HG03354 (cell line): ENCODE measurements at regions not wholly inside any gene's neighbourhood (a gene's known extent, or its start where the extent isn't known, plus 50 kb on each side); places are given as distances from the start of the nearest gene placed in this dataset.

Experiments
- ATAC-seq: cut with Tn5 transposase; IDR thresholded peaks from one replicate; pipeline ENCODE4 v1.9.1; 2021; ENCODE audit warnings: mild to moderate bottlenecking; ENCODE audit not compliant: unreplicated experiment, poor library complexity, severe bottlenecking

- ATAC-seq = no peak
Measured at GRCh38 chr5:33304601-33305000, 136.2 kb upstream of the TARS1 start.

GRCh38 chr5:33305572-33305971 is 135.2 kb upstream of the TARS1 start:
- no peak for ATAC-seq

- ATAC-seq = no peak
Measured at GRCh38 chr5:33306758-33307157, 134.0 kb upstream of the TARS1 start.

DNA sequence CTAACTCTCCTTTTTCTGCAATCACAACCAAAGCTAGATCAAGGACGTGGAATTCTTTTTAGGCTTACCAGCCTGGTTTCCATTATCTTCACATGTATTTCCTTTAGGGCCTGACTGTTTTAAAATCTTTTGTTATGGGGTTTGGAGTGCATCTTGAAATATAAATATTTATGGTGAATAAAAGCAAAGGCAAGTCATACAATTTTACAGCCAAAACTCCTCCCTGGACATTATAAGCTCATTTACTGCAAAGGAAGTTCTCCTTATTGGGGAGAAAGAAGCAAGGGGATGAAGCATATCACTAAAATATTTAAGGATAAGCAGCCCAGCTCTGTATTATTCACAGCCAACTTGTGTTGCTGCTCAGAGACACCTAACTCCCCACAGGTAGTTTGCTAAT is 132.2 kb upstream of the TARS1 start:
- ATAC-seq = no peak

GRCh38 chr5:33309068-33309467 is 131.7 kb upstream of the TARS1 start:
- no peak for ATAC-seq

DNA sequence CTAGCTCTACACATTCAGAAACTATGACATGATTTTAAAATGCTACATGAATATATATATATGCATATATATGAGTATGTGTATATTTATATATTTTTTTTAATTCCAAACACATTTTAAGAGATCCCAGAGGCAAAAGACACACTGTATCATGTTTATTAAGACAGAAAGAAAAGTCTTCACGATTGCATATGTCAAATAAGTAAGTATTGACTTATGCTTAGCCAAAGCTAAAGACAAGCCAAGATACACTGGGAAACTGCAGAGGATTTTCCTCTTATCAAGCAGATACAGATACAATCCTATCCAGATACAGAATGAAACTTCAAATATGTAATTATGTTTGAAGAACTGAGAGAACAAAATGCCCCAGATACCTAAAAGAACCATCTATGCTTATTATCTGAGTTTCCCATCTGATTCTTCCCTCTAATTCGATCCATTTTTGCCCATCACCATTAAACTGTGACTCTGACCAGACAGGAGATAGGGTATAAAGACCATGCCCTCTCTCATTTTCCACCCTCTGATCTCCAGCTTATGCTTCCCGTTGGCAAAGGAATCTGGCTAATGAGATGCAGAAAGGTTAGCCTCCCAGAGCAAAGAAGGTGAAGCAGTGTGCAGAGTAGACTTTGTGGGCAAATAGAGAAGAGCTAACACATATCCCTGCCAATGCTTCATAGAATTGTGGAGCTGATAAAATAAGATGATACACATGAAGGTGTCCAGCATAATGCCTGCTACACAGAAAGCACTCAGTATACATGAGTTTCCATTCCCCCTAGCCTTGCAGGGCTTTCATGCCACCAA is 131.0 kb upstream of the TARS1 start:
- ATAC-seq = no peak

GRCh38 chr5:33310451-33310850 is 130.3 kb upstream of the TARS1 start:
- no peak for ATAC-seq

- ATAC-seq = no peak
Measured at GRCh38 chr5:33311893-33312292, 128.9 kb upstream of the TARS1 start.

GRCh38 chr5:33312571-33313549 is 127.9 kb upstream of the TARS1 start:
- no peak for ATAC-seq

GRCh38 chr5:33315189-33315588 is 125.6 kb upstream of the TARS1 start:
- ATAC-seq = no peak

GRCh38 chr5:33316773-33317172 is 124.0 kb upstream of the TARS1 start:
- no peak for ATAC-seq

DNA sequence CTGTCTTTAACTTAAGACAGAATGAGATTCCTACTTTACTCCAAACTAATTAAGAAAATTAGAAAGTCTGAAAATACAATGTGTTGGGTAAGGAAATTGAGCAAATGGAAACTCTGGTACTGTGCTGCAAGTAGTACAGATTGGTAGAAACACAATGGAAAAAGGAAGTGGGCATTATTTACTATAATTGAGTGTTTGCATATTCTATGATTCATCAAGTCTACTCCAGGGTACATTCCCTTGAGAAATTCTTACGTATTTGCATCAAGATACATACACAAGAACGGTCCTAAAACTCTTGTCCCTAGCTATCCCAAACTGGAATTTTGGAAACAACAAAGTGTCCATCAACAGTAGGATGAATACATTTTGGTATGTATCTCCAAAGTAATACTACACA is 123.5 kb upstream of the TARS1 start:
- ATAC-seq = no peak

DNA sequence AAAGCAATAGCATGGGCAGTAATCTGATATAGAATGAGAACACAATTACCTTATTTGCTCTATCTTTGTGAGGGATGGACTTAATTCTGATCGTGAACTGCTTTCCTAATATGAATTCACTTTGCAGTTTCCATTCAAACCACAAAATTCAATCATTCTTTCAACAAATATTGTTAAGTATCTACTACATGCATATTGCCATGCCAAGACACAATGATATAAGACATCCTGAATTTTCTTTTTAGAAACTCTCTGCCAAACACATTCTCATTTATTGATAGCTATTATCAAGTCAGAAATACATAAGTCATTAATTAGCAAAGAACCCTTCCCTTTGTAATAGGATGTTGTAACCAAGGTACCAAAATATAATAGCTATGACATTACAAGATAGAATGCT is 121.6 kb upstream of the TARS1 start:
- no peak for ATAC-seq

DNA sequence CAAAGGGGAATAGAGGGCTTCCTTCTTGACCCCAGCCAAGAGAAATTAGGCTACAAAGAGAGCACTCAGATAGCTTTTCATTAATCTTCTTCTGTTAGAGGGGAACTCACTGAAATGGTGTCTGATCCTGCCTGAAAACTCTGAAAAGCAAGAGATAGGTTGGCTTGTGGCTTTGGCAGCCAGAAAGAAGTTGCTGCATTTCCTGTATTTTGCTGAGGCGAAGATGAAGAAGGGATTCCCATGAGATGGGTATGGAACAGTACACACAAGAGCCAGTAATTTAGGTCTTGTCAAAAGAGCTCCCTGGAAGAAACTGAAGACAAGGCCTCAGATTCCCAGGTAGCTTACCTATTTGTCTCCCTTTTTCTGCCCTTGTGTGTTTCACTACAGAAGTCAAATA is 120.9 kb upstream of the TARS1 start:
- no peak for ATAC-seq

- no peak for ATAC-seq
Measured at GRCh38 chr5:33321026-33321425, 119.7 kb upstream of the TARS1 start.

DNA sequence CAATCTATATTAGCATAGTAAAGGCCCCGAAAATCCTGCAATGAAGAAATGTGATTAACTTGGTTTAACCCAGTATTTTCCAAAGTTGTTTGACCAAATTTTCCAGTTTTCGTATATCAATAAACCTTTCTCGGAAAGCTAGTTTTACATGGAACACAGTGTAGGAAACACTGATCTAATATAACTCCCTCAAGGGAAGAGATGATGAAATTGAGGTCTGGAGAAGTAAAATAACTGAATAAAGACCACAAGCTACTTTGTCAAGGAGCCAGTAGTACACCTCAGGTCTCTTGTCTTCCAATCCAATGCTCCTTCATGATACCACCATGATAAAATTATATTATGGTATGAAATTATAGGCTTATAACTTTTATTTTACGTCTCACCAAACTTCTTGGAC is 118.1 kb upstream of the TARS1 start:
- ATAC-seq = no peak

GRCh38 chr5:33324667-33325307 is 116.0 kb upstream of the TARS1 start:
- ATAC-seq = no peak

GRCh38 chr5:33328818-33329217 is 111.9 kb upstream of the TARS1 start:
- no peak for ATAC-seq

DNA sequence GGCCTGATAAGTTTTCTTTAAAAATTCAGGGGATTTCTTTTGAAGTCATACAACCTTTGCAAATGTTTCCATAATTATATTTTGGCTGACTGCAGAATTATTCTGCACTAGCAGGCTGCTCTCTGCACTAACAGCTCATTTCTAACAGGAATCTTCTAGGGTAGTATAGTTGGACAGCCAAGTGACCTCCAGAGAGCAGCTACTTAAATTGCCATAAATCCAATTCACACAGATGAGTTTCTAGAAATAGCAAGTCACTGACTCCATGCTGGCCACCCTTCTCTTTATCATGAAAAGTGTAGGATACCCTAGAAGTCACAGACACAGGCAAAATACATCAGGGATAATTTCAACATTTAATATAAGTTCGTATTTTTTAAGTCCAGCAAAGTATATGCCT is 110.9 kb upstream of the TARS1 start:
- no peak for ATAC-seq

DNA sequence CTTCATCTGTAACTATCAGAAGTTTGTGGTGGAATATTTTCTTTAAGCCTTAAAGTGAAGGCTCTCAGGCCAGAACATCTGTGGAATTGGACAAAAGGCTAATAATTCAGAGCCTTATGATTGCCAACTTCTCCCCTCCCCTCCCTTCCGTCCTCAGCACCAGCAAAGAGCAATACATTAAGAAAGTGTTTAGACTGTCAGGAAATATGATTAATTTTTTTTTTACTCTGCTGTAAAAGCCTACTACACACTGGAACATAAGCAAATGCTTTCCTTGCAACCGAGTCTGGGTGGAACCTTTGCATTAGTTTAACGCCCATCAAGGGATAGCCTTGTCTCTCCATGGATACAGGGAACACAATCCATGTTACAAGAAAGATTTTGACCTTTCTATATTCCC is 110.3 kb upstream of the TARS1 start:
- no peak for ATAC-seq
